ENCODE measurements at regions not wholly inside any gene's neighbourhood (a gene's known extent, or its start where the extent isn't known, plus 50 kb on each side); places are given as distances from the start of the nearest gene placed in this dataset.
"Not testable (repeated sequence)": the region's sequence is repeated elsewhere in the genome, so short reads cannot be mapped to it uniquely, and the experiment has no call there.

DNA sequence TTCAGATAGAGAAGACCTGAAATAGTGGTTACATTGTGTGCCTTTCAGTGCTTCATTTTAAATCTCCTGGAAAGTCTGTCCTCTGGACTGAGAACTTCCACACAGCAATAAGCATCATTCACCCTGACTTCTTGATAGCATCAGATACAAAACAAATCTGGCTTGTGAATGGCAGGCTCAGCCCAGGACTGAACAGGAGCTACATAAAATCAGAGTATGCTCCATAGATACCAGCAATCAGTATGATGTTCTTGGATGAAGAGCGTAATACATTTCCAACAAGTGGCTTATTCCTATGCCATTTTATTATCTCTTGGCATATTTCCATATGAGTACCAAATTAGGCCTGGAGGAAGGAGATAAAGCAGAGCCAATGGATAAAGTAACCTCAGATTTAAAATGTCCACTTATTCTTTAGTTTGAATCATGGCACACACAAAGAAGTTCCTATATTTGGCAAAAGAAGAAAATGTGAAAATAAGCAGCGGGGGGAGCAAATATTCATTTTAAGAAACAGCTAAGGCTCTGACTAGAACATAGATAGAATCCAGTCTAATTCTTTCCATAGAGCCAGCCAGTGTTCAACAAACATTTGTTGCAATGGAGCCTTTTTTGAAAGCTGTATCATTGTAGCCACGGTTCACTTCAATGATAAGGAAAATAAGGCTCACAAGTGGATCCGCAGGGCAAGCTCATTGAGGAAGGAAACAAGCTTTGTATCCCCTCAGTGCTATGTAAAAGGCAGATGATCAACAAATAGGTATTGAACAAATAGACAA is 230.8 kb upstream of the CHAC2 start:
- DNase-seq = no peak

DNA sequence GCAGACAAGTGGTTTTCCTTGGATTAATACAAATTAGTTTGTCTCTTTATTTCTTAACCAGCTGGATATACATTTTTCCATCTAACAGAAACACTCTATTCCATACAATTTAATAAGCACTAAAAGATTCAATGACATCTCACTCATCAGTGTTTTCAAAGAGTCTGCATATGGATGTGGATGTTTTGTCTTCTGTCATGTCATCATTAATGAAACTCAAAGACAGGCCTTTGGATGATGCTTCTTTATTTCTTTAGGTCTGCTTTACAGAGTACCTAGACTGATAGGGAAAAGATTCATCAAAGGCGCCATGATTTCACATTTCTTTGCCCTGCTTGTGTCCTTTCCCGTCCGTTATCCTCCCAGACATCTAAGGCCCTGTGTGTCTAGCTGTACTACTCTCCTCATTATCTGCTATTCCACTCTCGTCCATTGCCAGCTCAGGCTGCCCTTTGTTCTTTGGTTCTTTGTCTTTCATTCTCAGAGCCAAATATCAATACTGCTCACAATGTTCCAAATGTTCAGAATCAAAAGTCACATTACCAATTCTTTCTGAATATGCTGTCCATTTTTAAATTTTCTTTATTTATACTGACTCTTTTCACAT is 232.3 kb upstream of the CHAC2 start:
- DNase-seq = no peak

- no peak for DNase-seq
Measured at GRCh38 chr2:53530126-53530525, 237.5 kb upstream of the CHAC2 start.

GRCh38 chr2:53527056-53527455 is 240.5 kb upstream of the CHAC2 start:
- DNase-seq = no peak

GRCh38 chr2:53519918-53520841 is 247.4 kb upstream of the CHAC2 start:
- peak in 2 of 51 donors; percentile 13 to 22 for DNase-seq

GRCh38 chr2:53517406-53517805 is 250.2 kb upstream of the CHAC2 start:
- peak in 1 of 51 donors; percentile 28 for DNase-seq

- no peak for DNase-seq
Measured at GRCh38 chr2:53516650-53517049, 251.0 kb upstream of the CHAC2 start.

- DNase-seq = peak in 7 of 51 donors; percentile 12 to 62 (median 22)
Measured at GRCh38 chr2:53515435-53516332, 251.9 kb upstream of the CHAC2 start.

DNA sequence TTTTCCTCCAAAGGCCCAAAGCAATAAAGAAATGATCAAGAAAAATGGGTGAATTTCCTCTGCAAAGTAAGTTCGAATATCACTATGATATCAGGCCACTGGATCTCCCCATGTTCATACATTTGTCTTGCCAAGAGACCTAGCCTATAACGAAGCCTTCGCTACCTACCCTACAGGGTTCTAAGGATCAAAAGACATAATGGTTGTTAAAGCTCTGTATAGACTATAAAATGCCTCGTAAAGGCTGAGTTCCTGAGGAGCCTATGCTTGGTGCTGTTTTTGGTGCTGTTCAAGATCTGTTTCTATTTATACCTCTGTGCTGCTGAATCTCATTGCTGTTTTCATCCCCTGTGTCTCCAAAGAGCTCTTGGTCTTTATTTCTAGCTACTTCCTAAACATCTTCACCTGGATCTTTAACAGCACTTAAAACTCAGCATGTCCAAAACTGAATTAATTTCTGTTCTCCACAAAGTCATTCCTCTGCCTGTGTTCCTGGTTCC is 254.4 kb upstream of the CHAC2 start:
- DNase-seq = no peak

GRCh38 chr2:53512071-53512826 is 255.4 kb upstream of the CHAC2 start:
- no peak for DNase-seq

- DNase-seq = no peak
Measured at GRCh38 chr2:53511549-53511948, 256.1 kb upstream of the CHAC2 start.

DNA sequence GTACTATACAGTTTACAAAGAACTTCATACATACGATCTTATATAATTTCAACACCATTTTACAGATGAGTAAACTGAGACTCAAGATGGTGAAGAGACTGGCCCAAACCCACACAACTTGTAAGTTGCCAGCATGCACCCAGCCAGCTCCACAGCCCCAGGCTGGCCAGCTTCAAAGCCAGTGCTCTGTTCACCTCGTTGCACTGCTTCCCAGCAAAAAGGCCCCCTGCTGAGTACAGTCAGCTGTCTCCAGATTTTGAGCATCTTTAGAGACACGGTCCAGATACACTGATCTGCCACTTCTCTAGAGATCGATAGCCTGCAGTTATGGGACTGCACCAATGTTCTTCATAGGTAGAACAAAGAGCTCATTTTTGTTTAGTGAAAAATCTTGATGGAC is 257.2 kb upstream of the CHAC2 start:
- no peak for DNase-seq

GRCh38 chr2:53509831-53510388 is 257.7 kb upstream of the CHAC2 start:
- DNase-seq = no peak

DNA sequence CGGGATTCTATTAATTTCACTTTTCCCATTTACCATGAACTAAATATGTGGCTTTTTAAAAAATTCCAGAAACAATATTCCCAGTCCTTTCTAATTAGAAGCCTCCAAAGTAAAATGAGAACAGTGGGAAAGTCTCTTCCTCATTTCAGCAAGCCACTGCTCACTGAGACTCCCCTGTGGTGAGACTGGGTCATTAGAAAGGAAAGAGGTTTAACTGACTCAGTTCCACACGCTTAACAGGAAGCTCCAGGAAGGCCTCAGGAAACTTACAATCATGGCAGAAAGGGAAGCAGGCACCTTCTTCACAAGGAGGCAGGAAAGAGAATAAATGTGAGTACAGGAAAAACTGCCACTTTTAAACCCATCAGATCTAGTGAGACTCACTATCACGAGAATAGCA is 258.9 kb upstream of the CHAC2 start:
- DNase-seq = no peak

DNA sequence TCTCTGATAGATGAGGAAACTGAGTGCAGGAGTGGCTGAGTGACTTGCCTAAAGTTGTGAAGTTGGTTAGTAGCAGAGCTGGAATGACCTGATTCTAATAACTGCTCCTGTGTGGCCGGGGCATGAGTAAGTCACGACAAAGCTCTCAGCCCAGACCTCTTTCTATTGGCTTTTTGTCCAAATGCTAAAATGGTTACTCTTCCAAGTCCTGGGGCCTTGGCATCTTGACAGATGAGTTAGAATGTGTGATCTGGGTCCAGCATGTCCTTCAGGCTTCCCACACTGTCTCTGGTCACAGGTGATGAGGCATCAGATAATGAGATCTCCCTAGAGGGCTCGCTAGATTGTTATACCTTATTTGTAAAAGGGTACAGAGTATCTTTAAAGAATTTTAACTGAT is 260.5 kb upstream of the CHAC2 start:
- DNase-seq = not testable (repeated sequence)

DNA sequence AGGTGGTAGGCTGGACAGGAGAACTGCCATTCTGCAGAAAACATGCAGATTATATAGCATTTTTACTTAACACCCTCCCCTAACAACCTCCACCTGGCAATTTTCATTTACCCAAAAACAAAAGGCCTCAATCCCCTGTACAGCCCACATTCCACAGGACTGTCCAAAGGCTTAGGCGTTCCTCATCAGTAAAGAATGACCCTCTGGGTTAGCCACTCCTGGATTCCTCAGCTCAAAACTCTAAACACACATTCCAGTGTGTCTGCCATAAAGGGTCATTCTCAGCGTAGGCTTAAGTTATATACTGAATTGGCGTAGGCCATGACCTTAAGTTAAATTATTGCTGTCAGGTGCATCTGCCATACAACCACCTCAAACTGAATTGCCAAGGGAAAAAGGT is 261.8 kb upstream of the CHAC2 start:
- no peak for DNase-seq

DNA sequence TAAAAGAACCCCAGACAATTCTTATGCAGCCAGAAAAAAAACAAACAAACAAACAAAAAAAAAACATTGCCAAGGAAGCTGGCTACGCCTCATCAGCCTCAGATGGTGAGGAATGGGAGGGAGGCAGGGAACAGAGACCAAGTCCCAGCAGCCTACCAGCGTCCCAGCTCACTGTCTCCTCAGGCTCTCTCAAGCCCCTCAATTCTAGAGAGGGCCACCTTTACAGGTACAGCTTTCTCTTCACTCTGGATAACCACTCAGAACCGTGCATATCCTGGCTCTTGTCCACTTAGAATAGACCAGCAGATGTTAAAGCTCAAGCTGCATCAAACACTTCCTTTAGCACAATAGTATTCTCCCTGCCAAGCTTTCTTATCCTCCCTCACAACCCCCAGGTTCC is 263.1 kb upstream of the CHAC2 start:
- DNase-seq = no peak

DNA sequence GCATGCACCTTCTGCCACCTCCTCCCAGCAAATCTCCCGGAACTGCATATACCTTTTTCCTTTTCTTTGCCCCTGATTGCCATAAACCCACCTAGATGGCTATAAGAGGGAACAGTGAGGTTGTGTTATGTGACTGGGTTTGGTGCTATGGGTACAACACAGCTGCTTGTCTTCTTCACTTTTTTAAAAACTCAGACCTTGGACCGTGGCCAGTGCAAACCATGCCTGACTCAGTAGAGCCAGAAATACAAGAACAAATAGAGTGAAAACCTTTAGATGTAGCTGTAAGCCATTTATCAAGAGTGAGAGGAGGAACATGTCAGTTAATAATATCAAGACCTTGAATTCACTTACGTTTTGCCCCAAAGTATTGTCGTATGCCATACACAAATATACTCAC is 267.4 kb upstream of the CHAC2 start:
- DNase-seq = no peak

GRCh38 chr2:53498210-53498609 is 269.4 kb upstream of the CHAC2 start:
- no peak for DNase-seq

DNA sequence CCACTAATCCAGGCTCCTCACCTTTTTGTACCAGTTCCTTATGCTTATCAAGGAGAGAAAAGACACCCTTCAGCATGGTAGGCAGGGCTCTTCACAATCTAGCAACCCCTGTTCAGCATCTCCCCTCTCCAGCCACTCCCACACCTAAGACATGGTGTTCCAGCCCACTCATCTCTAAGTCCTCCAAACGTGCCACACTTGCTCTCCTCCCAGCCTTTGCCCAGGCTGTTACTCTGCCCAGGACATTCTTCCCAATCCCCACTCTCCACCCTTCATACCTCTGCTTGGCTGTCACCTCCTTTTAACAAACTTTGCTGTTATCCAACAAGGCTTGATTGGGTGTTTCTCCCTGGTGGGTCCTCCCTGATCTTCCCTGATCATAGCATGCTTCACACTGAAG is 270.6 kb upstream of the CHAC2 start:
- DNase-seq = no peak

All from hypothalamus (tissue), 51 donors.